CMK (cell line): ENCODE measurements at regions not wholly inside any gene's neighbourhood (a gene's known extent, or its start where the extent isn't known, plus 50 kb on each side); places are given as distances from the start of the nearest gene placed in this dataset.
"Not testable (repeated sequence)": the region's sequence is repeated elsewhere in the genome, so short reads cannot be mapped to it uniquely, and the experiment has no call there.

Source experiments
- DNase-seq: peaks from one replicate; pipeline ENCODE4 v3.0.0-alpha.2; 2010; ENCODE audit warnings: low read depth

DNA sequence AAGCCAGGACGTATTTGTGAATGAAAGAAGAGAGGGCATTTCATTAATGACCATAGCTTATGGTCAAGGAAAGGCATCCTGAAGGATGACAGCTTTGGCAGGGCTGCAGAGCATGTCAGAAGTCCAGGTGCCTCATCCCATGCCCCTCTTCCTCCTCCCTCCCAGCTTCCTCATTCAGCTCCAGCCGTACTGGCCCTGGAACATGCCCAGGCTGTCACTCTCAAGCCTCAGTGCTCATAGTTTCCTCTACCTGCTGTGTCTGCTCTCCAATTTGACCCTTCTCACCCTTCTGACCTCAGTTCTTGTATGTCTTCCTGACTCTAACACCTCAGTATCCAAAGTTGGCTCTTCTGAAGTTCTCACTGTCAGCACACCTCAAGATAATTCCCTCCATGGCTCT is 695.8 kb upstream of the HS6ST1 start:
- DNase-seq: no peak

DNA sequence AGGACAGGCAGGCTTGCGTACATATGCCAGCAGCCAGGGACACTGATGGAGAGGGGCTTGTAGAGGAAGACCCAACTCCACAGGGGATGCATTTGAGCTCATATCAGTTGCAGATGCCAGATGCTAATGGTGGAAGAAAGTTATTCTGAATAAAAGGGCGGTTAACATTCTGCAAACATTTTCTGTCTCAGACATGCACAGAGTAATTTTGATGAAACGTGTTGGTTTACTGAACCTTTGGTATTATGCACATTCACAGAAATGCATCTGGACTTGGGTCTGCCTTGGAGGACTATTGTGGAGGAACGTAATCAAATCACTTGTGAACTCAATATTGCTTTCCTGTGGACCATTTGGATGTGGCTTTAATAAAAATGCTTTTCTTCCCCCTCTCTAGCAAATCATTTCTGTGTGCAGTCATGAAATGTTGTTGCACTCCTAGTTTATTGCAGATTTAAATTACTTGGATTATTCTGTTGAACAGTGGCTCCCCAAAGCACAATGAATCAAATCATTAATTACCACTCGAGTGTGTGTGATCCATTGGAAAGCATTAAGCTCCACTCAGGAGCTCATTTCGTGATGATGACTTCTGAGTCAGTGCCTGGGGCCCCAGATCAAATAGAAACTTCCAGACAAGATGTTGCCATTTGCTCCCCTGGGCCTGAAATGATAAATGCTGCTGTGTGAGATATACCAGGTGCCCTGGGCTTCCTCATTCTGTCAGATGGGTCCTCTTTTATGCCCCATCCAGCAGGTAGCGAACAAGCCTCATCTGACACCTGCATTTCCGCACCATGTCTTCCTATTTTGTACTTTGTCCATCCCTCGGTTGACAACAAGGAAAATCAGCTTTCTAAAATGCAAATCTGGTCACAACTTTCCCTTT is 697.0 kb upstream of the HS6ST1 start:
- DNase-seq: no peak

DNA sequence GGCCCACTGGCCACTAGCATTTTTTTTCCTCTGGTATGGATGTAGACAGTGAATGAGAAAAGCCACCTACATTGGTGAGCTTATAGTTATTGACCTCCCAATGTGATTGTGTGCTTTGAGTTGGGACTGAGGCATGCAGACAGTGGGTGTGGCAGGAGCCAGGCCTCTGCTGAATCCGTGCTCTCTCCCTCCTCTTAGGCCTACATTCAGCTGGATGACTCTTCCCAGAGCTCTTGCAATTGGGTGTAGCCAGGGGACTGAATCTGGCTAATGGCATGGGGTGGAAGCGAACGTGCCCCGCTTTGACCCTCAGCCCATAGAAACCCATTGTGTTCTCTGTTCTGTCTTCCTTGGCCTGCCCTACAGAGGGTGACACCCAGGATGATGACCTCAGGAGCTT is 698.3 kb upstream of the HS6ST1 start:
- DNase-seq: no peak

DNA sequence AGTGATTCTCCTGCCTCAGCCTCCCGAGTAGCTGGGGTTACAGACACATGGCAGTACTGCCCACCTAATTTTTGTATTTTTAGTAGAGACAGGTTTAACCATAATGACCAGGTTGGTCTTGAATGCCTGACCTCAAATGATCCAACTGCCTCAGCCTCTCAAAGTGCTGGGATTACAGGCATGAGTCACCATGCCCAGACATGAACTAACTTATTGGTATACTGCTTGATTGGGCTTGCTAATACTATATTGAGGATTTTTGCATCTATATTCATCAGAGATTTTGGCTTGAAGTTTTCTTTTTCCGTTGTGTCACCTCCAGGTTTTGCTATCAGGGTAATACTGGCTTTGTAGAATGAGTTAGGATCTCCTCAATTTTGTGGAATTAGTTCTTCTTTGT is 706.1 kb upstream of the HS6ST1 start:
- DNase-seq: no peak

DNA sequence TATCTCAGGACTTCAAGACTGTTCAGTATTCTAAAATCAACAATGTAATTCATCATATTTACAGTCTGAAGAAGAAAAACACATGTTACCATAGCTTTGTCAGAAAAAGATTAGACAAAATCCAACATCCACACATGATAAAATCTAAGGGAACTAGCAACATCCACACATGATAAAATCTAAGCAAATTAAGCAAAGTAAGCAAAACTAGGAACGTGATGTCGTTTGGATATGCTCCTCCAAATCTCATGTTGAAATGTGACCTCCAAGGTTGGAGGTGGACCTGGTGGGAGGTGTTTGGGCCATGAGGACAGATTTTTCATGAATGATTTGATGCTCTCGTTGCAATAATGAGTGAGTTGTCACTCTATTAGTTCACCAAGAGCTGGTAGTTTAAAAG is 717.3 kb upstream of the HS6ST1 start:
- DNase-seq: no peak

DNA sequence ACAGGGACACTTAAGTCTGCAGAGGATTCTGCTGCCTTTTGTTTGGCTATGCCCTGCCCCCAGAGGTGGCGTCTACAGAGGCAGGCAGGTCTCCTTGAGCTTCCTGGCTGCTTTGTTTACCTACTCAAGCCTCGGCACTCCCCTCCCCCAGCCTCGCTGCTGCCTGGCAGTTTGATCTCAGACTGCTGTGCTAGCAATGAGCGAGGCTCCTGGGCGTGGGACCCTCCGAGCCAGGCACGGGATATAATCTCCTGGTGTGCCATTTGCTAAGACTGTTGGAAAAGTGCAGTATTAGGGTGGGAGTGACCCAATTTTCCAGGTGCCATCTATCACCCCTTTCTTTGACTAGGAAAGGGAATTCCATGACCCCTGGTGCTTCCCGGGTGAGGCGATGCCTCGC is 725.0 kb upstream of the HS6ST1 start:
- DNase-seq: not testable (repeated sequence)

DNA sequence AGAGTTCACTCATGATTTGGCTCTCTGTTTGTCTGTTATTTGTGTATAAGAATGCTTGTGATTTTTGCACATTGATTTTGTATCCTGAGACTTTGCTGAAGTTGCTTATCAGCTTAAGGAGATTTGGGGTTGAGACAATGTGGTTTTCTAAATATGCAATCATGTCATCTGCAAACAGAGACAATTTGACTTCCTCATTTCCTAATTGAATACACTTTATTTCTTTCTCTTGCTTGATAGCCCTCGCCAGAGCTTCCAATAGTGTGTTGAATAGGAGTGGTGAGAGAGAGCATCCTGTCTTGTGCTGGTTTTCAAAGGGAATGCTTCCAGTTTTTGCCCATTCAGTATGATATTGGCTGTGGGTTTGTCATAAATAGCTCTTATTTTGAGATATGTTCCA is 727.8 kb upstream of the HS6ST1 start:
- DNase-seq: not testable (repeated sequence)

DNA sequence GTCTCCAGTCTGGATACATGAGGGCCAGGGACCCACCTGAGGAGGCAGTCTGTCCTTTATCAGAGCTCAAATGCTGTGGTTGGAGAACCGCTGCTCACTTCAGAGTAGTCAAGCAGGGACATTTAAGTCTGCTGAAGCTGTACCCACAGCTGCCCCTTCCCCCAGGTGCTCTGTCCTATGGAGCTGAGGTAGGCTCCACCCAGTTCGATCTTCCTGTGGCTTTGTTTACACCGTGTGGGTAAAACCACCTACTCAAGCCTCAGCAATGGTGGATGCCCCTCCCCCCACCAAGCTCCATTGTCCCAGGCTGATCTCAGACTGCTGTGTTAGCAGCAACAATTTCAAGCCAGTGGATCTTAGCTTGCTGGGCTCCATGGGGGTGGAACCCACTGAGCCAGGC is 731.4 kb upstream of the HS6ST1 start:
- no peak for DNase-seq

DNA sequence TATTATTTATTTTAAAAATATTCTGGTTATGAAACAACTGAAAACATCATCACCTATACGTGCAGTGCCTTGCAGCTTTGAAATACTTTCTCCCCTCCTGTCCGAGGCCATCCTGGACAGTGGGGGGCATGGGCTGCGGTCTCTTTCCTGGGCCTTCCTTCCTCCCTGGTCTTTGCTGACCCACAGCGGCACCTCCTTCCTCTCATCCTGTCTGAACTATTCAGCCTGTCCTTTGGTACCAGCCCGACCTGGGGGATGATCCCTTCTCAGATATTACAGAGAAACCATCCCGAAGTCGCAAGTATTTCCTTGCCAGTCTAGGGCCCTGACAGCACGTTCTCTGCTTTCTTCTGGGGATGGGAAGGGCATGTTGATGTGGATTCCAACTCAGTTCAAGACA is 736.6 kb upstream of the HS6ST1 start:
- no peak for DNase-seq

DNA sequence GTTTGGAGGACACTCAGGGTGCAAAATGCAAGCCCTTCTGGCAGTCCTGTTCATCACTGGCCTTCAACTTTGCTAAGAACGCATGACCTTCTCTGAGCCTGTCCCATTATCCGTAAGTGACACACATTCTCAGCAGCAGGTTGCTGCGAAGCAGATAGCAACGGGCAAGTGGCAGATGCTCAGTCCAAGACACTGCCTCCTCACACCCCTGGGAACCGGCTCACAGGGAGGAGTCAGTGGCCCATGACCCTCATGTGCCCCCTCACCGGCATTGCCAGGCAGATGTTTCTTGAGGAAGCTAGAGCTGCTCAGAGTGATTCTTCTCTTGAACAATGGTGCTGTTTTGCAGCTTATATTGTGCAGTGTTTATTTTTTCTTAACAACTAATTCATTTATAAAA is 737.2 kb upstream of the HS6ST1 start:
- no peak for DNase-seq

DNA sequence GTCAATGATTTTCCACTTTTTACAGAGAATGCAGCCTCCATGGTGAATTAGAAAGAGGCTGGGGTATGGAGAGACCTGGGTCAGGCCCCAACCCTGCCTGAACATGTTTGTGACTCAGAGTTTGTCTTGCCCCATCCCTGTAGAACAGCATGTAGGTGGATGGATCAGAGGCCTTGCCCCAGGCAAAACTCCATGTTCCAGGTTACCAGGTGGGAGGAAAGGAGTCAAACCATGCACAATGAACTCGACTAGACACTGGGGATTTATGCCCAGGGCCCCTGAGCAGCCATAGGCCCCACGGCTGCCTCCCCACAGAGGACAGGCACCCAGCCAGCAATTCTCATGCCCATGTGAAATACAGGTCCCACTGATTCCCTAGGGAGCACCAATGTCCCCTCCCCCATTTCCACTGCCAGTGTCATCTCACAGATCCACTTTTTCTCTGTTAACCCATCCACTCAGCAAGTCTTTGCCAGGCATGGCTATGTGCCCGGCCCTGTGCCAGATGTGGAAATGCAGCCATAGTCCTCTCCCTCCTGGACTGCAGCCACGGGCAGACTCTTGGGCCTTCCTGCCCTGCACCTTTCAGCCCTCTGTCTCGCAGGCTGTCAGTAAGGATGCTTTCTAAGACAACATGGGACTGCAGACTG is 737.8 kb upstream of the HS6ST1 start:
- DNase-seq: no peak

DNA sequence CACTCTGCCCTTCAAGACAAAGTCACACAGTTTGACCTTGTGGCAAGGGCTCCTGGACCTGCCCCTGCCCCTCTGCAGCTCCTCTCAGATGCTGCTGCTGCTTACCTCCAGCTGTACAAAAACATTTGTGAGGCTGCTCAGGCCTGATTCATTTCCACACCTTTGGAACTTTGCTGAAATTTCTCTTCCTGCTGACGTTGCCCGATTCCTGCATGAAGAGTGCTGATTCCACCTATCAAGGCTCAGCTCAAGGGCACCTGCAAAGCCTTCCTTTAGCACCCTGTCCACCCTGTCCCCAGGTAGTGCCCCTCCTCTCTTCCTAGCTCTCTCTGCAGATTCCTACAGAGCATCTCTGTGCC is 738.3 kb upstream of the HS6ST1 start:
- DNase-seq: no peak

DNA sequence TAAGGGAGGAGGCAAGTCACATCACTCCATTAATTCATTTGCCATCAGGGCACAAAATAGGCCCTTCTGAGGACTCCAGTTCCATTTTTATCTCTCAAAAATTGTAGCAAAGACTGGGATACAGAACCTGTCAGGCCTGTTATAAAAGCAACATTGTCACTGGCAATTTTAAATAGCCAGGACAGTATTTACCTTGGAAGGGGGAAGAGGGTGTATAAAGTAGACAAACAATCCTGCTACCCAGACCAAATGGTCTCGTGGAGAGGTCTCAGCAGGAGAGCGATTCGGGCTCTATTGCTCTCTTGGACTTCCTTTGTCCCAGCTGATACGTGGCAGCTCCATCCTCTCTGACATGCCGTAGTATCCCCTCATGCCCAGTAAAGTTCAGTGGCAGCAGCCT is 740.3 kb upstream of the HS6ST1 start:
- no peak for DNase-seq

DNA sequence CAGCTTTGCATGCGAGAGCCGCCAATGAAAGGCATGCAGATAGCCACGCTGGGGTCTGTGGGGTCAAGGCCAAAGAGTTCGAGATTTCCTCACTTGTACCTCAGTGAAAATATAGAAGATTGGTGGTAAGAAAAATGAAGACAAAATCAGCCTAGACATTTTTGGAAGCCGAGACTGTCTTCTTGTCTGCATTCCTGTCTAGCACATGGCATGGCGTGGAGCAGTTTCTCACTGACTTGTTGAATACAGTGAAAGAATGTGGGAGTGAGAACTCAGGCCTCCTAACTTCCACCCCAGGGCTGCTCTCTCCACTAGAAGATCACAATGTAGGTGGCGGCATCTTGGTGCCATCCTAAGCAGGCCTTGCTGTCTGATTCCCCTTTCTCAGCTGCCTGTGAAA is 740.8 kb upstream of the HS6ST1 start:
- no peak for DNase-seq

DNA sequence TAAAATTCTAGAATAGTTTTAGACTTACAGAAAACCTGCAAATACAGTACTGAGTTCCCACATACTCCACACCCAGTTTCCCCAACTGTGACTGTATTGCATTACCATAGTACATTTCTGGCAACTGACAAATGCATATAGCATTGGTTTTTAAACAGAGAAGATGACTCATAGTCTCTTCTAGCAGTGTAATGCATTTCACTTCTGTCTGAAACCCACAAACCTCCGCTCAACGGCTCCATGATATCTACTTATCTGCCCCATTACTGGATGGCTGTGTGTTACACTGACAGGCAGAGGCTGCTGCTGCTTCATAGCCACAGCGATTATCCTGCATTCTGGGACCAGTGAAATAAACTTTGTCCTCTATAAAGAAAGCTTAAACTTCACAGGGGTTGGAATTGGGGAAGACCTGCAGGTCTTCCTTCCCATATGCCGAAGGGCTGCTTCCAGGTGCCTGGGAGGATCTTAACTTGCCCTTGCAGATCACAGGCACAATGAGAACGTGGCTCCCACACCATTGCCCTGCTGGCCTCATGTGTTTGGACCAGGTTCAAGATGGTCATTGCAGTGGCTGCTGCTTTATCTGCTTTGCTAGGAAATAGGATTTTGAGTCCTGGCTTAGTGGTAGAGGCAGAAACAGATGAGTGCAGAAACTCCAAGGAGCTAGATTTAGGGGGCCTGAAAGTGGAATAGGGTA is 742.6 kb upstream of the HS6ST1 start:
- no peak for DNase-seq

DNA sequence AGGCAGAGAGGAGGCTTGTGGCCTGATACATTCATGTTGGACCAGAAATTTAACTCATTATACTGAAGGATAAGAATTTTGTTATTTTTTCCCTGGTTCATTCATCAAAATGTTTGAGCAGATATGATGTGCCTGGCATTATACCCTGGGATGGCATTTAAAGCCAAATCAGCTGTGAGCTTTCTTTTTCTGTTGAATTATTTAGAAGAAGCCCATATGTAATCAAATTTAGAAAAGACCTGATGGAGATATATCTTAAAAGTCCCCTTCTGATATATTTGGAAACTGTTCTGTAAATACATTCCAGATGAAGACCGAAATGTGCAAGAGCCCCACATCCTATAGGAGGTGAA is 743.1 kb upstream of the HS6ST1 start:
- no peak for DNase-seq

DNA sequence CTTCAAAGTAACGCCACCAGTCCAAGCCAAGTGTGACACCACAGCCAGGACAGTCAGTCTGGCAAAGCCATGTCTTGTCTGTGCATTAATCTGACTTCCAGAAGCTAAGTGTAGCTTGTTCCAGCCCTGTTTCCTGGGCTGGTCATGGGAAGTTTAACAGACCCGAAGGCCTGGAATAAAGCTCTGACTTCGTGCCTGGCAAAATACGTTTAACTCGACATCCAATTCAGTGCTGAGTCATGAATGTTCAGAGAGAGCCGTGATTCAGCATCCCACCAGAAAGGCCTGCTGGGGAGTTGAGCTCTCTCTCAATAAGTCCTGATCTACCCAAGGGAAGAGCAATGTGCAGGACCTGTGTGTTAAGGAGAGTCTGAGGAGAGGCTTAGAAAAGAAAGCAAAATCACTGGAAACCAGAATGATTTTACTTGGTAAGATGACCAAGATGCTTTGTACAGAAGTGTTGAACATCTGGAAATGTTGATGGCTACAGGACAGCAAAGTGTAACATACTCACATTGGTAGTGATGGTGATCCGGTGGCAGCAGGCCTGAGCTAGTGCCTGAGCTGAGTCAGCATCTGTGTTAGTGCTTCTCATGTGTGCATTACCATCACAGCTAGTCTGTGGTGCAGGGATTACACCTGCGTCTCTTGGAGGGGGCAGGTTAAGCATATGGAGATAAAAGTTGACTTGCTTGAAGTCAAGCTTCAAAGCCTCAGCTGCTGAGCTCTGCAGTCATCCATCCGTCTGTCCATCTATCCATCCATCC is 743.7 kb upstream of the HS6ST1 start:
- no peak for DNase-seq

DNA sequence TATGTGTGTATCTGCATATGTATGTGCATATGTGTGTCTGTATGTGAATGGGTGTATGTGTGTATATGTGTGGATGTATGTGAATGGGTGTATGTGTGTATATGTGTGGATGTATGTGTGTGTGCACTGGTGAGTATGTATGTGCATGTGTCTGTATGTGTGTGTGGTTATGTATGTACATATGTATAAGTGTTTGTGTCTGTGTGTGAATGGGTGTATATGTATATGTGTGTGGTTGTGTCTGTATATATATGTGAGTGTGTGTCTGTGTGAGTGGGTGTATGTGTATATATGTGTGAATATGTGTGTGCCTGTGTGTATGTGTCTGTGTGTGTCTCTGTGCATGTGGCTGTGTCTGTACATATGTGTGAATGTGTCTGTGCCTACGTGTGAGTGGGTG is 748.4 kb upstream of the HS6ST1 start:
- no peak for DNase-seq

DNA sequence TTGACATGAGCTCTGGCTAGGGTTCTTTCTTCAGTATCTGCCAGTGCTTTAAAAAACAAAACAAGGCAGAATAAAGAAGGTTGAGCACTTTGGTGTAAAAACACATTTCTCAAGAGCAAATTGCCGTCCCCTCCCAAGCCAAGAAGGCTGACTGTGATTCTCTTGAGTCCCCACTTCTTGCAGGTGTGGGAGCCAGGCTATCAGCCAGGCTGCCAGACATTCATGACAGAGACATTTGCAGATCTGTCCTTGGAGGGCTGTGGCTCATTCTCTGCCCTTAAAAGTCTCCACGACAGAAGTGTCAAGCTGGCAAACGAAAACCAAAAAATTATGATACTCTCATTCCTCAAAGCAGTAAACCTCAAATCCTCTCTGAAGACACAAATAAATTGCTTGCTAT is 749.3 kb upstream of the HS6ST1 start:
- DNase-seq: no peak

DNA sequence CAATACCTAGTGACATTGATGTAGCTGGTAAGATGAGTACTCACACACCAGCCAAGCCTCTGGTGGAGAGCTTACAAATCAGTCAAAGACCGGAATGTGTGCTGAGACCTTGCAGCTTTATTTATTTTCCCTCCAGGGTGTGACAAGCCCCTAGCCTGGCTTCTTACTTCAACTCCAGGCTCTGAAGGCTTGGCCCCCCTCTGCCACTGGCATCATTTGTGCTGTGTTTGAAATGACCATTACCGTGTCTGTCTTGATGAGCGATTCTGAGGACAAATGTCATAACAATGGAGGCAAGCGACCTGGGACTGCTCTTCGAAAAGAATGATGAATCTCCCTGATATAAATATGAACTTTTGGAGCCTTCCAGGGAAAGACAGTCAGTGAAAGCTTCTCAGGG is 749.9 kb upstream of the HS6ST1 start:
- DNase-seq: no peak

DNA sequence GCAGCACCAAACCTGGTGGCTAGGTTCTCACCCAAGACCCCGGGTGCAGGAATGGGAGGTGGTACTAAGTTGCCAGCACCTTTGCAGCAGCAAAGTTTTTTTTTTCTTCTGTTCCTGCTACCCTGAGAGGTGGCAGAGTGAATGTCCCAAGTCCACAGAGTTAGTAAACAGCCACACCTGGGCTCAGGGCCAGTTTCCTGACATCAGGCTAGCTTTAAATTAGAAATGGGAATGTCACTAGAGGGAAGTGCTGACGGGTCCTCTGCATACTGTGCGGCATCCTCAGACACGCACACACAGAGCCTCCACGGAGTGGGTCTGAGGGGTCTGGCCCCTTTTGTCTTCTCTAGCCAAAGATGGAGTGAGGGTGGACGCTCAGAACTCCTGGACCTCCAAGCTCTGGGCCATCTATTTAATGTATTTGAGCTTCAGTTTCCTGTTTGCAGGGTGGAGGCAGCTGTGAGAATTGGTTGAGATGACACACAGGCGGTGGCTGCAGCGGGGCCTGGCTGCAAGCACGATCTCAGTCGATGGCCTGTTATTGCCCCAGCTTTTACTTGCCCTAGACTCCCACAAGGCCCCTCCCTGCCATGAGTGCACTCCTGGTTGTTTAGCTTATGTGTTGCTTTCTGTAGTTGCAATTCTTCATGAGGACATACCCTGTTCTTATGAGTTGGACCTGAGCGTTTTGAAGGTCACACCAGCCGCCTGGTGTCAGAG is 751.4 kb upstream of the HS6ST1 start:
- no peak for DNase-seq

DNA sequence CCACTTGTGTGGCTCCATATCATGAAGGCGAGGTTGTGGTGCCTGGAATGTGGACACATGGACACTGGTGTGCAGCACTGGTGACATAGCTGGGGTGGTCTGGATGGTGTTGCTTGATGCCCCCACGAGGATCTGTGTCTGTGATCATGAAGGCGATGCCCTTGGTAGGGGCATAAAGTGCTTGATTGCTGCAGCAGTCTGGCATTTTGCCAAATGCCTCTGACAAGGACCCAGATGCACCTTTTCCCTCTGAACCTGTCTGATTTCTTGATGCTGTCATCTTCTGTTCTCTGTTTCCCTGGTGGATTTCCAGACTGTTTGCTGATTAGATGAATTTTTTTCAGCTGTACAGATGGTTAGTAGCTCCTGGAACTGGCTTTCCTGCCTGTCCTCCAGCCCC is 752.0 kb upstream of the HS6ST1 start:
- no peak for DNase-seq
